ENCODE measurements at regions not wholly inside any gene's neighbourhood (a gene's known extent, or its start where the extent isn't known, plus 50 kb on each side); places are given as distances from the start of the nearest gene placed in this dataset.

DNA sequence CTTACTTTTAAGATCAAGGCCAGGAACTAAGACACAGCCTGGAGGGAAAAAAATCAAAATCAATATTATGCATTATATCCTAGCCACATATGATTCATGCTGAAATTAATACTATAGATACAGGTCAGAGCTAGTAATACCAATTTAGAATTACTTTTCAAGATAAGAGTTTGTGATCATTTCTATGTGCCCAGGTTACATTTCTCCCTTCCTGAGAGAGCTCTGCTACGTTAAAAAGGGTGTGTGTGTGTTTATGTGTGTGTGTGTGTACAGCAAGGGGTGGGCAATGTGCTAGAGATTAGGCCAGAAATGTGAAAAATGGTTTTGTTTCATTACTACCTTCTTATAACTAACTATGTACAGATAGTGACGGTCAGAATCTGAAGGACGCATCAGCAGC, 223.9 kb upstream of the FLRT2 start:
- no peak for TF ChIP-seq TAF1 (IDR thresholded peaks at IDR 0.05; ENCODE audit: low read depth, low read length)
- no peak for TF ChIP-seq POU2F2 (IDR thresholded peaks at IDR 0.05; ENCODE audit: low read depth, low read length)
- TF ChIP-seq SPI1 (IDR thresholded peaks at IDR 0.05; ENCODE audit: low read depth, low read length), result no peak
- no peak for TF ChIP-seq PAX5 (IDR thresholded peaks at IDR 0.05; ENCODE audit: insufficient read depth, low read length, severe bottlenecking)
- no peak for TF ChIP-seq POLR2AphosphoS5 (IDR thresholded peaks at IDR 0.05; ENCODE audit: low read depth, low read length)
- no peak for TF ChIP-seq POLR2A (IDR thresholded peaks at IDR 0.05; ENCODE audit: low read depth, low read length)
- DNase-seq (ENCODE audit: insufficient read length, low spot score) (no peak), FAIRE-seq (no peak)

DNA sequence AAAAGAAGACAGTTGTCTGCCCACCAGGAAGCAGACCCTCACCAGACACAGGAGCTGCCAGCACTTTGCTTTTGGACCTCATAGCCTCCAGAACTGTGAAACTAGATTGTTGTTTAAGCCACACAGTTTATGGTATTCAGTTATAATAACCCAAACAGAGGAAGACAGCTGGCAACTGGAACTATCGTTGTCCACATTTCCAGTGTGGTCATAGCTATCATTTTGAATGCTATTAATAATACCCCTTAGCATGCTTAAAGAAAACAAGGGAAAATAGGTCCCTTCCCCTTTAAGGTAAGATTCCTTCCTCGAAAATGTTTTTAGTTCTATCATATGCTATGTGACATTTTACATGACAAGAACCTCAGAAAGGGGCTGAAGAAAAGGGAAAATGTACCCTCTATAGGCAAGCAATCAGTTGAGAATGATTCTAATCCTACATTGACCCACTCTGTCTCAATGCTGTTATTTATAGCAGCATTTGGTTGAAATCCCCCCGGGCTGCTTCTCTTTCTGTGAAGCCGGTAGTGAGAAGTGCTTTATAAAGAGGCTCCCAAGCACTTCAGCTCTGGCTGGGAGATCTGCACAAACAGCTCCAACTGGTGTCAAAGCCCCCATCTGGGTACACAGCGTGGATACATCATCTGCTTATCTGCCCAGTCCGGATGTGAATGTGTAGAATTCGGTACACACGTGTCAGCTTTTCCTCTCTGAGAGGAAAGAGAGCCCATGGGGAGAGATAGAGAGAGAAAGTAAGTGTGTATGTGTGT, 221.2 kb upstream of the FLRT2 start:
- DNase-seq (ENCODE audit: insufficient read length, low spot score) (no peak), FAIRE-seq (no peak)
- TF ChIP-seq PAX5 (IDR thresholded peaks at IDR 0.05; ENCODE audit: insufficient read depth, low read length, severe bottlenecking), result no peak
- no peak for TF ChIP-seq POU2F2 (IDR thresholded peaks at IDR 0.05; ENCODE audit: low read depth, low read length)

DNA sequence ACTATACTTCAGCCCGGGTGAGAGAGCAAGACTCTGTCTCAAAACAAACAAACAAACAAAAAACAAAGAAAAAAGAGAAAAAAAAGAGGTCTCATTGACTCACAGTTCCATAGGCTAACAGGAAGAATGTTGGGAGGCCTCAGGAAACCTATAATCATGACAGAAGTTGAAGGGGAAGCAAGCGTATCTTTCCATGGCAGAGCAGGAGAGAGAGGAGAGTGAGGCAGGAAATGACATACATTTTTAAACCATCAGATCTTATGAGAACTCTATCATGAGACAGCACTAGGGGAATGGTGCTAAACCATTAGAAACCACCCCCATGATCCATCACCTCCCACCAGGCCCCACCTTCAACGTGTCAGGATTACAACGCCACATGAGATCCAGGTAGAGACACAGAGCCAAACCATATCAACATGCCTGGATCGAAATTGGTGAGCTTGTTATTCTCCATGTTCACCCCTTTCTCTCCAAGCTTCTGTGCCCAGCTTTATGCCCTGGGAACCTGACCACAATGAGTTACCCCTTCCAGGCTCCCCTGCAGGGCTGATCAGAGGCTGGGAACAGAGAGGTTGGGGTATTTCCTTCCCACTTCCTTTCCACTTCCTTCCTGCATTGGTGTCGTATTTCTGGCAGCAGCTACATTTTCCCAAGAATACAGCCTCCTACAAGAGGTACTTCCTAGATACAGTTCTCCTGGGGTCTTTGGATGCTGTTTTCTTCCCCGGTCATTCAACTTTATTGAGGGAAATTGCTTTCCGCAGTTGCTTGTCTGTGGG, 219.3 kb upstream of the FLRT2 start:
- TF ChIP-seq TAF1 (IDR thresholded peaks at IDR 0.05; ENCODE audit: low read depth, low read length), result no peak
- TF ChIP-seq POLR2A (IDR thresholded peaks at IDR 0.05; ENCODE audit: low read depth, low read length), result no peak
- no peak for TF ChIP-seq PAX5 (IDR thresholded peaks at IDR 0.05; ENCODE audit: insufficient read depth, low read length, severe bottlenecking)
- no peak for TF ChIP-seq POU2F2 (IDR thresholded peaks at IDR 0.05; ENCODE audit: low read depth, low read length)
- TF ChIP-seq POLR2AphosphoS5 (IDR thresholded peaks at IDR 0.05; ENCODE audit: low read depth, low read length), result no peak
- no peak for TF ChIP-seq SPI1 (IDR thresholded peaks at IDR 0.05; ENCODE audit: low read depth, low read length)
- FAIRE-seq (no peak), DNase-seq (ENCODE audit: insufficient read length, low spot score) (no peak)

DNA sequence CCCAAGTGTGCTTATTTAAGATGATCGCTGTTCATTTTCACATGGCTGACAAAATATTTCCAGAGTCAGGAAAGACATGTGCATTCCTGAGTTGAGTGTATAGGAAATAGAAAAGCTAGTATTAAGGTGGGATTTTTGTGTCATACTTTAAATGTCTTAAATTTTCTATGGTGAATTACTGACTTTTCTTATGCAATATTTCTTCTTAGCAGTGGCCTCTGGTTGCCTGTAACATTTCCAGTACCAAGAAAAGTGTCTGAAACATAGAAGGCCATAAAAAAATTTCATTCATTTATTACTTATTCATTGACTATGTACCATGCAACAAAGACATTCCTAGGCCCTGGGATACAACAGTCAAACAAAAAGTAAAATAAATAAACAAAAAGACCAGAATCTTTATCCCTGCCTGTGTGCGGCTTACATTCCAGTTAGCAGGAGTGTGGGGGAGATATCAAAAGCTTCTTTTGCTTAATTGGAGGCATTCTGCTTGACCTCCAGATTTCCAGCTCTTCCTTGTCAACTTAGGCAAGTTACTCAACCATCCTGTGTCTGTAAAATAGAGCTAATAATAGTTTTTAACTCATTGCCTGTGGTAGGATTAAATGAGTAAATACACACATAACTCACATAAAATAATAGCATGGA, 216.3 kb upstream of the FLRT2 start:
- no peak for FAIRE-seq
- DNase-seq (ENCODE audit: insufficient read length, low spot score), result no peak
- TF ChIP-seq PAX5 (IDR thresholded peaks at IDR 0.05; ENCODE audit: insufficient read depth, low read length, severe bottlenecking) (no peak), POLR2AphosphoS5 (IDR thresholded peaks at IDR 0.05; ENCODE audit: low read depth, low read length) (no peak), SPI1 (IDR thresholded peaks at IDR 0.05; ENCODE audit: low read depth, low read length) (no peak), TAF1 (IDR thresholded peaks at IDR 0.05; ENCODE audit: low read depth, low read length) (no peak), POU2F2 (IDR thresholded peaks at IDR 0.05; ENCODE audit: low read depth, low read length) (no peak), POLR2A (IDR thresholded peaks at IDR 0.05; ENCODE audit: low read depth, low read length) (no peak)

DNA sequence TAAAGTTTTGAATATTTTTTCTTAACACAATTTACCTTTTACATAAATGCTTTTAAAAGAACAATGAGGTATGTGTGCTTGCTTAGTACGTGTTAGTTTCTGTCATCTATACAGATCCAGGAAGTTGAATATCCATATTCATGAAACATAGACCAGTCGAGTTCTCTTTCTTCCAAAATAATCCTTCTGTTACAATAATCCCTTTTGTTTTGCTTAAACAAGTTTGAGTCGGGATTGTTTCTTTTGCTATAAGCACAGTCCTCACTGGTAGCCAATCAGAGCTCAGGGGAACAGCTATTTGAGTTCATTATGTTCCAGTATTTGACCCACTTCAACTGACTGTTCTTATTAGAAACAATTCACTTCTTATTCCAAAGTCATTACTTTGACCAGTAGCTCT, 214.7 kb upstream of the FLRT2 start:
- no peak for FAIRE-seq
- TF ChIP-seq SPI1 (IDR thresholded peaks at IDR 0.05; ENCODE audit: low read depth, low read length), result no peak
- no peak for TF ChIP-seq TAF1 (IDR thresholded peaks at IDR 0.05; ENCODE audit: low read depth, low read length)
- TF ChIP-seq POLR2A (IDR thresholded peaks at IDR 0.05; ENCODE audit: low read depth, low read length), result no peak
- no peak for TF ChIP-seq POU2F2 (IDR thresholded peaks at IDR 0.05; ENCODE audit: low read depth, low read length)
- no peak for TF ChIP-seq POLR2AphosphoS5 (IDR thresholded peaks at IDR 0.05; ENCODE audit: low read depth, low read length)
- no peak for TF ChIP-seq PAX5 (IDR thresholded peaks at IDR 0.05; ENCODE audit: insufficient read depth, low read length, severe bottlenecking)
- DNase-seq (ENCODE audit: insufficient read length, low spot score), result no peak

DNA sequence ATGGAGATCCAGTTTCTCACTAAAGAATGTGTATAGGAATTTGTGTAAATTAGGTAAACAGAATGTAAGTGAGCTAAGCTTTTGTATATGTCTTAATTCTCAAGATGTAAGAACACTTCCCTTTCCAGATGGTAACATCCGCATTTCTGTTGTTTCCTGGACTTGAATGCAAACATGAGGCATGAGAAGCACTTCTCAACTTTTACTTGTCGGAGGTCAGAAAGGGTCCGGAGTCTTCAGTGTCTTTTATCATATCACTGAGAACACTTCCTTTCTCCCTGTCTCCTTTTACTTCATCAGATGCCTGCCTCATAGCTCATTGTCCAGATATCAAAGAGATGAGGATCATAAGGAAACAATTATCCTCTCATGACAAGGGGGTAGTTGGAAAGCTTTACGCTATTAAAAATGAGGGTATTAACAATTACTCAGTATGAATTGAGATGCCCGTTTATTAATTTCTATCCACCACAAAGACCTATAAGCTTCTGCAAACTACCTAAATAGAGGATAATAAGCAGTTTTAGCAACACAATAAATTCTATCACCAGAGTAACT, 214.1 kb upstream of the FLRT2 start:
- DNase-seq (ENCODE audit: insufficient read length, low spot score) (no peak), FAIRE-seq (no peak)
- TF ChIP-seq POLR2A (IDR thresholded peaks at IDR 0.05; ENCODE audit: low read depth, low read length), result no peak
- no peak for TF ChIP-seq POLR2AphosphoS5 (IDR thresholded peaks at IDR 0.05; ENCODE audit: low read depth, low read length)
- TF ChIP-seq POU2F2 (IDR thresholded peaks at IDR 0.05; ENCODE audit: low read depth, low read length), result no peak
- no peak for TF ChIP-seq TAF1 (IDR thresholded peaks at IDR 0.05; ENCODE audit: low read depth, low read length)
- TF ChIP-seq PAX5 (IDR thresholded peaks at IDR 0.05; ENCODE audit: insufficient read depth, low read length, severe bottlenecking), result no peak

DNA sequence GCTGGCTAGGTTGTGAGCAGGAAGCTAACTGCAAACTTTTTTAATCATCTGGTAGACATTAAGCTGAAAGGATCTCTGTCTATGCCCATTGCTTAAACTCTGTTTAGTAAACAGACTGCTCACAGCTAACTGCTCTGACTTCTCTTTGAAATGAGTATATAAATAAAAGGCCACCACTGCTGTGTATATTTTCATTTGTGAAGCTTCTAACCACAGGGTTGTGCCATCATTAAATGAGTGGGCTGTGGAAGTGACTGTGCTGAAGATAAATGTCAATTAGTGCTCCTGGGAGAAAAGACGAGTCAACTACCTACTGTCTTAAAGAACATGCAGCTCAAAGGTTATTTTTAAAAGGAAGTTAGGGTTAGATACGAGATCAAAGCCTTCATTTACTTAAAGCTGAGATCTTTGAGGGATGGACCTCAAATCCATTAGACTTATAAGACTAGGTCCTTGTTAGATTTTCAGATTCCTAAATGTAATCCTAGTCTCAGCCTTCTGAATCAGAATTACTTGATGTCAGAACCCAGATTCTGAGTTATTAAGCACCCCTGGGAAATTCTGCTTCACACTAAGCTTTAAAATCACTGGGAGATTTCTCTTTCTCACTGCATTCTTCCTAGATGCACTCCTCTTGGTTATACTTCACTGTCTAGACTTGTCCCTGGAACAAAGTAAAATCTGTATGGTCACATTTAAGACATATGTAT, 213.1 kb upstream of the FLRT2 start:
- FAIRE-seq (no peak), DNase-seq (ENCODE audit: insufficient read length, low spot score) (no peak)
- TF ChIP-seq SPI1 (IDR thresholded peaks at IDR 0.05; ENCODE audit: low read depth, low read length) (no peak), TAF1 (IDR thresholded peaks at IDR 0.05; ENCODE audit: low read depth, low read length) (no peak), POLR2A (IDR thresholded peaks at IDR 0.05; ENCODE audit: low read depth, low read length) (no peak), POLR2AphosphoS5 (IDR thresholded peaks at IDR 0.05; ENCODE audit: low read depth, low read length) (no peak), PAX5 (IDR thresholded peaks at IDR 0.05; ENCODE audit: insufficient read depth, low read length, severe bottlenecking) (no peak), POU2F2 (IDR thresholded peaks at IDR 0.05; ENCODE audit: low read depth, low read length) (no peak)

DNA sequence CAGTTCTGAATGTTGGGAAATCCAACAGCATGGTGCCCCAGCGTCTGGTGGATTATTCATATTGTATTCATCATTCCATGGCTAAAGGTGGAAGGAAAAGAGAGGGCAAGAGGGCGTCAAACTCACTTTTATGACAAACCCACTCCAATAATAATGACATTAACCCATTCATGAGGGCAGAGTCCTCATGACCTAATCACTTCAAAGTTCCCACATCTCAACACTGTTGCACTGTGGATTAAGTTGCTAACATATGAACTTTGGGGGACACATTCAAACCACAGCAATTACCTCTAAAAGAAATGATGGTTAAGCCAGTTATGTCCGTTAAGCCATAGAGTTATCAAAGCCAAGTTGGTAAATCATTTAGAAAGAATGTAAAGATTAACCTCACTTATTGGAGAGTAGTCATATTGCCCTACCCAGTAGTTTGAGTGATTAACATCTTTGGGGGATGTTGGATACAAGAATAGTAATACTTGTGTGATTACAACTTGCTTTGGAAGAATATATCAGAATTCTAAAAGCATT, 212.4 kb upstream of the FLRT2 start:
- TF ChIP-seq POLR2AphosphoS5 (IDR thresholded peaks at IDR 0.05; ENCODE audit: low read depth, low read length) (no peak), POU2F2 (IDR thresholded peaks at IDR 0.05; ENCODE audit: low read depth, low read length) (no peak), PAX5 (IDR thresholded peaks at IDR 0.05; ENCODE audit: insufficient read depth, low read length, severe bottlenecking) (no peak), SPI1 (IDR thresholded peaks at IDR 0.05; ENCODE audit: low read depth, low read length) (no peak)
- FAIRE-seq, result no peak

More for the DNA sequence above, 212.4 kb upstream of the FLRT2 start:
- DNase-seq (ENCODE audit: insufficient read length, low spot score), result no peak

Measured in GM12891 (cell line).